OCI-LY1 (cell line): ENCODE measurements at regions not wholly inside any gene's neighbourhood (a gene's known extent, or its start where the extent isn't known, plus 50 kb on each side); places are given as distances from the start of the nearest gene placed in this dataset.

Experiments
- H2AFZ ChIP-seq: fragments of 200-600 bp; sonication (generic), shearing (Covaris generic); 2 replicates; pipeline ENCODE4 v1.6.0; 2014; ENCODE audit warnings: antibody characterized with exemption, mild to moderate bottlenecking, low read length
- H3F3A ChIP-seq: fragments of 200-600 bp; sonication (generic), shearing (Covaris generic); 2 replicates; pipeline ENCODE4 v1.6.0; 2014; ENCODE audit warnings: mild to moderate bottlenecking, antibody characterized with exemption, low read length, moderate library complexity; ENCODE audit not compliant: insufficient read depth
- H3K27ac ChIP-seq: fragments of 200-600 bp; sonication (generic); 2 replicates; pipeline ENCODE4 v1.5.1; 2014; ENCODE audit warnings: low read length, mixed run types, mild to moderate bottlenecking, low read depth; ENCODE audit not compliant: poor library complexity, severe bottlenecking
- H3K27me3 ChIP-seq: fragments of 200-600 bp; sonication (generic); 2 replicates; pipeline ENCODE4 v1.6.0; 2014; ENCODE audit warnings: antibody characterized with exemption, mild to moderate bottlenecking, low read length, moderate library complexity; ENCODE audit not compliant: insufficient read depth
- H3K36me3 ChIP-seq: fragments of 200-600 bp; sonication (generic); 2 replicates; pipeline ENCODE4 v1.6.1; 2014; ENCODE audit warnings: mild to moderate bottlenecking, antibody characterized with exemption, low read length, moderate library complexity, mixed read lengths; ENCODE audit not compliant: insufficient read depth
- H3K4me1 ChIP-seq: fragments of 200-600 bp; sonication (generic); 2 replicates; pipeline ENCODE4 v1.5.1; 2014; ENCODE audit warnings: mild to moderate bottlenecking, low read length, moderate library complexity; ENCODE audit not compliant: insufficient read depth, severe bottlenecking
- H3K4me2 ChIP-seq: fragments of 200-600 bp; sonication (generic), shearing (Covaris generic); 2 replicates; pipeline ENCODE4 v1.6.1; 2014; ENCODE audit warnings: low read length
- H3K4me3 ChIP-seq: fragments of 200-600 bp; sonication (generic); 2 replicates; pipeline ENCODE4 v1.5.1; 2014; ENCODE audit warnings: low read length, low read depth, mild to moderate bottlenecking, mixed read lengths; ENCODE audit not compliant: poor library complexity, severe bottlenecking
- H3K79me2 ChIP-seq: fragments of 200-600 bp; shearing (Covaris generic); 2 replicates; pipeline ENCODE4 v1.6.1; 2016; ENCODE audit warnings: mixed run types, low read length, mixed read lengths; ENCODE audit not compliant: insufficient read depth
- H3K9ac ChIP-seq: fragments of 200-600 bp; sonication (generic), shearing (Covaris generic); 2 replicates; pipeline ENCODE4 v1.6.1; 2014; ENCODE audit warnings: mild to moderate bottlenecking, low read length, mixed read lengths
- H3K9me2 ChIP-seq: fragments of 200-600 bp; sonication (generic), shearing (Covaris generic); 2 replicates; pipeline ENCODE4 v1.6.1; 2014; ENCODE audit warnings: low read depth, mild to moderate bottlenecking, low read length, mixed read lengths
- H3K9me3 ChIP-seq: fragments of 200-600 bp; shearing (Covaris generic); 2 replicates; pipeline ENCODE4 v1.6.1; 2014; ENCODE audit warnings: low read length, mixed read lengths
- H4K20me1 ChIP-seq: fragments of 200-600 bp; sonication (generic), shearing (Covaris generic); 2 replicates; pipeline ENCODE4 v1.6.0; 2016; ENCODE audit warnings: mild to moderate bottlenecking, low read length; ENCODE audit not compliant: insufficient read depth
- EZH2 ChIP-seq: fragments of 200-600 bp; sonication (generic), shearing (Covaris generic); IDR thresholded peaks from 2 replicates; pipeline ENCODE4 v1.8.0; 2017; ENCODE audit warnings: borderline replicate concordance, mixed run types, mild to moderate bottlenecking, antibody characterized with exemption, low read length, moderate library complexity, mixed read lengths
- TF ChIP-seq, protein P1 (sequence below): fragments of 200-600 bp; sonication (generic), shearing (Covaris generic); IDR thresholded peaks from 2 replicates; pipeline ENCODE4 v1.5.1; 2017; ENCODE audit warnings: mild to moderate bottlenecking, antibody characterized with exemption, low read length, moderate library complexity, mixed read lengths

DNA sequence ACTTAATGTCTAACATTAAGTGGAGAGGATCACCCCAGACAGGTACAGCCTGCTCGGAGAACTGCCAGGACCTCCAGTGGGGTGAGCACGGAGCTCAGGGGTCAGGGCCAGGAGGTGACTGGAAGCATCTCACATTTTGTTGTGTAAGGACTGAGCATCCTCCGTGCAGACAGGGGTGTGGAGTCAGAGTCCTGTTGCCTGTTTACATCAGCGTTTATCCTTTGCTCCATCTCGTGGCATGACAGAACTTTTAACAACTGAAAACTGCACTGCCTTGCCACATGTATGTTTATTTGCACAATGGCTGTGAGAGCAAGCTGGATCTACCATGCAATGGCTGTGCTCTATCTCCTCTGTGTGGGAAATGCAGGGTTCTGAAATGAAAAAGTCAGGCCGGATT, 175.4 kb upstream of the AKR1E2 start:
- no peaks in the 10 kb centered on the region for H3K27me3 ChIP-seq
- H3K9me2 ChIP-seq, result no peaks in the 10 kb centered on the region
- H3K27ac ChIP-seq, result no peak overlapping the region
- H3K79me2 ChIP-seq, result no peaks in the 10 kb centered on the region
- no peak overlapping the region for H3K4me2 ChIP-seq
- no peaks in the 10 kb centered on the region for H3K4me1 ChIP-seq
- no peaks in the 10 kb centered on the region for H4K20me1 ChIP-seq
- H3K9me3 ChIP-seq, result no peaks in the 10 kb centered on the region
- H3K9ac ChIP-seq, result no peak overlapping the region
- no peak overlapping the region for H2AFZ ChIP-seq
- no peak overlapping the region for H3K4me3 ChIP-seq
- TF ChIP-seq, protein P1, sequence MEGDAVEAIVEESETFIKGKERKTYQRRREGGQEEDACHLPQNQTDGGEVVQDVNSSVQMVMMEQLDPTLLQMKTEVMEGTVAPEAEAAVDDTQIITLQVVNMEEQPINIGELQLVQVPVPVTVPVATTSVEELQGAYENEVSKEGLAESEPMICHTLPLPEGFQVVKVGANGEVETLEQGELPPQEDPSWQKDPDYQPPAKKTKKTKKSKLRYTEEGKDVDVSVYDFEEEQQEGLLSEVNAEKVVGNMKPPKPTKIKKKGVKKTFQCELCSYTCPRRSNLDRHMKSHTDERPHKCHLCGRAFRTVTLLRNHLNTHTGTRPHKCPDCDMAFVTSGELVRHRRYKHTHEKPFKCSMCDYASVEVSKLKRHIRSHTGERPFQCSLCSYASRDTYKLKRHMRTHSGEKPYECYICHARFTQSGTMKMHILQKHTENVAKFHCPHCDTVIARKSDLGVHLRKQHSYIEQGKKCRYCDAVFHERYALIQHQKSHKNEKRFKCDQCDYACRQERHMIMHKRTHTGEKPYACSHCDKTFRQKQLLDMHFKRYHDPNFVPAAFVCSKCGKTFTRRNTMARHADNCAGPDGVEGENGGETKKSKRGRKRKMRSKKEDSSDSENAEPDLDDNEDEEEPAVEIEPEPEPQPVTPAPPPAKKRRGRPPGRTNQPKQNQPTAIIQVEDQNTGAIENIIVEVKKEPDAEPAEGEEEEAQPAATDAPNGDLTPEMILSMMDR, result no peak
- H3F3A ChIP-seq, result no peaks in the 10 kb centered on the region
- H3K36me3 ChIP-seq, result no peaks in the 10 kb centered on the region

DNA sequence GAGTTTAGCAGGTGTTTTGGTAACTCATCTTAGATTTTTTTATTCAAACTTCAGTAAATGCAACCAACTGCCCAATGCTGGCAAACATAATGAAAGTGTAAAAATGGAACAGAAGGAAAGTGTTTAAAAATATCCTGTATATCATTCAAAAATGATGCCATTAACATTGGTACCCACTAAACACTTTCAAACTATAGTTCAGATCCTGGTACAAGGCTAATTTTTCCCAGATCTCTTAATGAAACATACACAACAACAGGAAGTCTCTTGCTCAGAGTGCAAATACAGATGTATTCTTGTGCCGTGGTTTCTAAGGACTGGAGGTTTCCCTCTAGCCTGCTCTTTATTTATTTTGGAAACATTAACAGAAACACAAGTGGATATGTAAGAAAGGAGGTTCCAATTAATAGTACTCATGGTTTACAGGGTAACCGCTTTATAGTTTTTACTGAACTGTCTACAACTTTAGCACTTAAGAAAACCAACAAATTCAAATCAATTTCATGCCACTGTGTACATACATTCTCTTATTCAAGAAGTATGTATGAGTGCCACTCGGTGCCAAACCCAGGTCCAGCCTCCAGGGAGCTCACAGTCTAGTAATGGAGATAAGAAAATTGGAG, 176.0 kb upstream of the AKR1E2 start:
- no peak overlapping the region for H3K4me3 ChIP-seq
- H3K4me2 ChIP-seq, result no peak overlapping the region
- H3K4me1 ChIP-seq, result no peaks in the 10 kb centered on the region
- no peaks in the 10 kb centered on the region for H3K27me3 ChIP-seq
- H3K9me3 ChIP-seq, result no peaks in the 10 kb centered on the region
- TF ChIP-seq, protein P1, result no peak
- no peak for TF ChIP-seq EZH2
- H3K9ac ChIP-seq, result no peak overlapping the region
- no peaks in the 10 kb centered on the region for H3K36me3 ChIP-seq
- H3K27ac ChIP-seq, result no peak overlapping the region
- no peaks in the 10 kb centered on the region for H3K9me2 ChIP-seq
- no peak overlapping the region for H2AFZ ChIP-seq
- no peaks in the 10 kb centered on the region for H3K79me2 ChIP-seq
- H4K20me1 ChIP-seq, result no peaks in the 10 kb centered on the region
- H3F3A ChIP-seq, result no peaks in the 10 kb centered on the region

DNA sequence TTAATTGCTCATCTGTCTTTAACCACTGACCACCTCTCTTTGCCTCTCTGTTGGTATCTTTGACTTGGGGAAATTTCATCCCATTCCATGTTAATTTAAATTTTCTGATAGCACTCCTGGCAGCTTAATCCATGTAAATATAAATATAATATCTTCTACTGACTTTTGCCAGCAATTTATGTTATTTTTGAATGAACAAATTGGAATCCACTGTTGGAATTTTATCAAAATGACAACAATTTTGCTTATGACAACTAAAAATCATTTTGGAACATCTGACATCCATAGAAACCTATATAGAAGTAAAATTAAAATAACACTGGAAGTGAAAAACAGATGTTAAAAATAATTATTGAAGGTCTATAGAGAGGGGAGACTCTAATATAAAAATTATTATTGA, 176.5 kb upstream of the AKR1E2 start:
- Histone ChIP-seq H3K9ac (no peak overlapping the region), H3K9me3 (no peaks in the 10 kb centered on the region), H4K20me1 (no peaks in the 10 kb centered on the region), H3K9me2 (no peaks in the 10 kb centered on the region), H3K4me1 (no peaks in the 10 kb centered on the region), H2AFZ (no peak overlapping the region), H3K4me2 (no peak overlapping the region), H3K27me3 (no peaks in the 10 kb centered on the region), H3K79me2 (no peaks in the 10 kb centered on the region), H3F3A (no peaks in the 10 kb centered on the region), H3K4me3 (no peak overlapping the region), H3K36me3 (no peaks in the 10 kb centered on the region), H3K27ac (no peak overlapping the region)
- TF ChIP-seq, protein P1, result no peak
- TF ChIP-seq EZH2, result no peak
